ENCODE measurements at regions not wholly inside any gene's neighbourhood (a gene's known extent, or its start where the extent isn't known, plus 50 kb on each side); places are given as distances from the start of the nearest gene placed in this dataset.

DNA sequence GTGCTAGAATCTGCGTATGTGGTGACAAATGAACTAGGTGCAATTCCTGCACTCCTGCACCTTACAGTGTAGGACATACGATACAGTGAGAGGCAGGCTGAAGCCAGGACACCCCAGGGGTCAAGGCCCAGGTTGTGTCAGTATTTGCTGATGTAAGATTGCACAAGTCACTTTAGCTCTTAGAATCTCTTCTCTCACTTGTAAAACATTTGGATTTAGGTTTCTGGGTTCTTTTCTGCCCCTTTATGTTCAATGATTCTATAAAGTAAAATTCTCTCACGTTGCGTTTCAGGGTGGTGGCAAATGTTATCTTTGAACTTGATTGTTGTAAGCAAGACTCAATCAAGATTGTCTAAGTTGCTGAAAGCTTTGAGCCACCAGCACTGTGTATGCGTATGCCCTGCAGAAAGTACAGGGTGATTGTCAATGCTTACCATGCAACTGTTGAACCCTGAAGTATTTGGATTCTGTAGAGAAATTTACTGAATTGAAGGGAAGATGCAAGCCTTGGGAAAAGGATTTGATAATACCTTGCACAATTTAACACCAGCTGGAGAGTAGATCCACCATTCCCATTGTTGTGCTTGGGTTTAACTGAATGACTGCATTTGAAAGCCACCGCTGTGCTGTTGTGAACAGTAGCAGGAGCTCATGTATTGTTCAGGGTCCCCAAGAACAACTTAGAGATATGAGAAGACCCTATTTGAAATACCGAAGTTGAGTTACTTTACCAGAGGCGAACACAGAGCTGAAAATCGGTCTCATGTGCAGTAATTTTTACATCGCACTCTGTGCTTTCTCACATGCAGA lies 106.1 kb upstream of the CITED2 start:
- DNase-seq (ENCODE audit: low read depth in 2 of 2), result no peak

DNA sequence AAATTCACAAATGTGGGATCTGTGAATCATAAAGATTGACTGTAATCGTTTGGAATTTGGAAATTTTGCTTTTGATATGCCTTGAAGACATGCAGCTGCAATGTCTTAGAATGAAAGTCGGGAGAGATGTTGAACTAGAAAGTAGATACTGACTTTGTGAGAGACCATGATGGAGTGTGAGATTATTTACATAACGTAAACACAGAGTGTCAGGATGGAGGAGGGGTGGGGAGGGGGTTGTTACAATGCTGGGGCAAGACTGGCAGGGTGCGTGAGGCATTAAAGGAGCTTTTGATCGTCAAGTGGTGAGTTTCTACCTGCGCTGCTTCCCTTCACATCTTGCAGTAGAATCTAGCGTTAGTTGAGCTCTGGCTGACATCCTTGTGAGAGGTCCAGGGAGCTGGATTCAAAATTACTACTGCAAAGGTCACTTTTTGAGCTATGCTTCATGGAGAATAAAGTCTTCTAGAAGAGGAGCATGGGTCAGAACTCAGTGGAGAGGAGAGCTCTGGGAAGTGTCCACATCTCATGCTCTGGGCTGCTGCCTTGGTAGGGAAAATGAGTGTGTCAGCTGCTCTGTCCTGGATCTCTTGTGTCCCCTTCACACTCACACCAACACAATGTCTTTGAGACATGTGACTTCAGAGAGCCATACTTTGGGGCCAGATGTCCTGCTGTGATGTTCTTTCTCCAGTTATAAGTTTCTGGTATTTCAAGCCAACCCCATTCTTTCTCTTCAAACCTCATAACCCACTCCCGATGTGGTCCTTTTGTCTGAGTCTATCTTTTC lies 105.2 kb upstream of the CITED2 start:
- DNase-seq (ENCODE audit: low read depth in 2 of 2), result no peak

DNA sequence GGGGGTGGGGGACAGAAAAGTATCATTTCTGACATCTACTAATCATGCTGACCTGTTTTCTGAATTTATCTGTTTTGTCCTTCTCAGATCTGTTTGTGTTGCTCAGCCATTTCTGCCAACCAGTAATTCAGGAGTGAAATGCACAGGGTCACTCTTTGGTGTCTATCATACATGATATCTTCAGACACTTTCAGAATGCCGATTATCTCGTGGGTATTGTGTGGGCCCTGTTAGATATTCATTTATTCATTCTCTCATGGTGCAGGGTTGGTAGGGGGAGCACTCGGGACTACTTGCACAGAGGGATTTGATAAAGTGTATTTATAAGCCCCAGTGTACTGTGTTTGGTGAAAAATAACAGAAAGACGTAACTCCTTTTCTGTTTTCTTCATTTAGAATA lies 101.2 kb upstream of the CITED2 start:
- DNase-seq (ENCODE audit: low read depth in 2 of 2), result no peak

DNA sequence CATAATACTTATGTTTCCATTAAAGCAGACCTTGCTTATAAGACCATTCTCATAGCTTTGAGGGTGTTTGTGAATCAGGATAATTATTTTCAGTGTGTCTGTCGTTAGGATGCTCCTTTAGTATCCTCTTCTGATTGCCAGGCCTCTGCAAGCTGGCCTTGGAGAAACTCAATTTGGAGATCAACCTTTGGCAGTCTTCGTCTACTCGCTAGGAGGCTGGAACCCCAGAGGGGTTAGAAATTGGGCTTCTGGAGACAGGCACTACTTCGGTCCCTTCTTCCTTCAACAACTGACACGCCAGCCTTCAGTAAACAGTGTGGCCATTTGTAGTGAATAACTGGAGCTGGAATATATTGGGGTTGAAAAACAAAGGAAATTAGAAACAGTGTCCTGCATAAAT lies 100.8 kb upstream of the CITED2 start:
- no peak for DNase-seq (ENCODE audit: low read depth in 2 of 2)

DNA sequence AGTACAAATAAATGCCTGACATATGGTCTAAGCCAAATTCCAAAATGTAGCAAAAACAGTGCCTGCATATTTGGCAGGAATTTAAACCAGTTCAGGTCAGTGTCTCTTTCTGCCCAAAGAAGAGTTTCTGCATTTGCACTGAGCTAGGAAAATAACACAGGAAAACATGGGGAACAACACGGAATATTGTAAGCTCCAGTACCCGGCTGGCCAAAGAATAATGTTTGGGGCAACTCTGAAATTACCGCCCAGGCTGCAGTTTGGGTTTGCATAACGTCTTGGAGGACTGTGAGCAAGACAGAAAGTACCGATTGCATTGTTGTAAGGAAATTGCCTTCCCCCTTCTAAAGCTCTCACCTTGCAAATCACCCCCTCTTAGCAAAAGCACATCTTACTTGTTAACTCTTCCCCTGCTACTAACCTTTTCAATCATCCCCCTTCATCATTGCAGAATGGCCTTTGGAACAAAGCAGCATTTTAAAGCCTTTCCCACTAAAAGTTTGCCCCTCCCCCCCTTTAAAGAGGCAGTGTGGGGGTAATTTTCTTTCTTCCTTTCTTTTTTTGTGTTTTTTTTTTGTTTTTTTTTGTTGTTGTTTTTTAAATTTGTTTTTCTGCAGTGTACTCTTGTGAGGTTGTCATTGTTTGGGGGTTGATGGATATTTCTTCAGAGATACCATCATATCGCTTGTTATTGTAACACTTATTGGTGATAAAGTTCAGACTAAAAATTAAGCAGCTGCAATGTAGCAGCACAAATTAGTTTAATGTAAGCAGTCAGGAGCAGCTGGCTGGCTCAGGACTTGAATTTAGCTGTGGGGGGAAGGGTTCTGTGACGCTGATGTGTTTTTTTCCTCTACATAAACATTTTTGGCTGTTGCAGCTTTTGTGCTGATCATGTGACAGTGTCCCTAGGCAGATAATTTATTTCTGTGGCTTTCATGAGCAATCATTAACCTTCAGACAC lies 100.0 kb upstream of the CITED2 start:
- DNase-seq (ENCODE audit: low read depth in 2 of 2), result no peak

DNA sequence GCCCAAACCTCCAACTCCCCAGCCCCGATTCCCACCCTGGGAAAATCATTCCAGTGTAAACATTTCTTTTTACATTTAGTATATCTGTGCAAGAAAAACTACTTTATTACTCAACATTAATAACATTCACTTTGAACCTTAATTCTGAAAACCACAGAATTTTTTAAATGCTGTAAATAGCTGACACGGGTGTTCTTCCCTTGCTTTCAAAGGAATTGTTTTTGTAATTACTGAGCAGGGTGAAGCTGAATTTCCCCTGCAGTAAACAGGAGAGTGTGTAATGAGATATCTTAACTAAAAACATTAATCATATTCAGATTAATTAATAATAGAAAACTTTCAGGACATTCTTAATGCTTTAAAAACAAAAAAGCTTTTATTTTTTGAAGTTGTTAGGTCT lies 99.3 kb upstream of the CITED2 start:
- DNase-seq (ENCODE audit: low read depth in 2 of 2), result no peak

DNA sequence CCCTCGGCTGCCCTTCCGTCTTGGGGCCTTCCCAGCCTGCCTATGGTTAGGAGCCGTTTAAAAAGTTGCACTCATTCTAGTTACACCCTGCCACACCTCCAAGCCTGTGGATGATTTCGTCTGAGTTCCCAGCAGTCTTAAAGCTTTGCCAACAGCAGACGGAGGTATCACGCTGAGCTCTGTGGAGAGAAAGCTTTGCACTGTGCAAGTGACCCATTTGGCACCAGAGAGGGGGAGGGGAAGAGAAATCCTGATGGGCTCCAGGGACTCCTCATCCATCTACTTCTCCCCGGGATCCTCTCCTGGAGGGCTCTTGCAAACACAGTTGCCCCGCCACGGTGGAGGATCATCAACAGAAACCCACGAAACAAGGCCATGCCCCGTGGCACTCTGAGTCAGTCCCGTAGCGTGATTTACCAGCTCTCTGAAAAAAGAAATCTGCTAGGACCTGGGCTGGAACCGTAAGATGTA lies 98.8 kb upstream of the CITED2 start:
- DNase-seq (ENCODE audit: low read depth in 2 of 2), result no peak

DNA sequence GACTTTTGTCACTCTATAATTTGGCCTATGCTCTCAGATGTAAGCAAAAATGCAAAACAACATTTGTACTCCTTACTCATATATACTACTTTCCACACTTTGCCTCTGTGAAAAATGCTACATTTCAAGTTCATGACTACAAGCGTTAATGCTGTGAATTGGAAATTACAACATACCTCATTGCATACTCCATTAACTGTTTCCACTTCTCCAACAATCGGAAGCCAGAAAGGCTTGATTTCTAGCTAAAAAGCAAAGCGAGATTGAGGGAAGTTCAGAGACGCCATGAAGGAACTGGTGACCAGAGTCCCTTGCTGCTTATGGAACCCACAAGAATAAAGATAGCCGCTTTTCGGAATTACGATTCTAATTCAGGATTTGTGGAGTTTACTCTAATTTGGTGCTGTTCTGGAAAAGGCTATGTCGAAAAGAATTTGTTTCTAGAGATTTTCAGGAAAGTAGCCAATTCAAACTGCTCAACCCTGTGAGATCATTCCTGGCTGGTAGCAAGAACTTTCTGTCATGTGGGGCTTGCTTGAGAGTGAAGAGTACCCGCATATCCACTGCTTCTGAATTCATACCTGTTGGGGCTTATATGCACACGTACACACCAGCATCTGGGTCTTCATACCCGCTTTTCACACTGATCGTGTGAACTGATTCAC lies 98.0 kb upstream of the CITED2 start:
- no peak for DNase-seq (ENCODE audit: low read depth in 2 of 2)

DNA sequence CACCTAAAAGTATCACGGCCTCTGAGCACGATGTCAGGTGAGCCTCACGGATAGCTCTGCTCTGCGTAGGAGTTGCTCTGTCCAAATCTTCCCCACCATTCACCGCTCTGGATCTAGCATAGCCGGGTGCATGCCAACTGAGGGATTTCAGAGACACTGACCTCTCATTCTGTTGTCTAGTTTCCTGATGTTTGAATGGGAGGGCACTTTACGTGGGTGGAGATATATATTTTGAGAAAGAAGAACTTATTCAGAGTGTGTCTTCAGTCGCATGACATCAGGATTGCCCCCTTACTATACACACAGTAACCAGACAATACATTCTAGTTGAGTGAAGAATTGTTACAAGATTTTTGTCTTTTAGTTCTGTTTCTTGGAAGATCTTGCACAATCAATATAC lies 96.5 kb upstream of the CITED2 start:
- no peak for DNase-seq (ENCODE audit: low read depth in 2 of 2)

DNA sequence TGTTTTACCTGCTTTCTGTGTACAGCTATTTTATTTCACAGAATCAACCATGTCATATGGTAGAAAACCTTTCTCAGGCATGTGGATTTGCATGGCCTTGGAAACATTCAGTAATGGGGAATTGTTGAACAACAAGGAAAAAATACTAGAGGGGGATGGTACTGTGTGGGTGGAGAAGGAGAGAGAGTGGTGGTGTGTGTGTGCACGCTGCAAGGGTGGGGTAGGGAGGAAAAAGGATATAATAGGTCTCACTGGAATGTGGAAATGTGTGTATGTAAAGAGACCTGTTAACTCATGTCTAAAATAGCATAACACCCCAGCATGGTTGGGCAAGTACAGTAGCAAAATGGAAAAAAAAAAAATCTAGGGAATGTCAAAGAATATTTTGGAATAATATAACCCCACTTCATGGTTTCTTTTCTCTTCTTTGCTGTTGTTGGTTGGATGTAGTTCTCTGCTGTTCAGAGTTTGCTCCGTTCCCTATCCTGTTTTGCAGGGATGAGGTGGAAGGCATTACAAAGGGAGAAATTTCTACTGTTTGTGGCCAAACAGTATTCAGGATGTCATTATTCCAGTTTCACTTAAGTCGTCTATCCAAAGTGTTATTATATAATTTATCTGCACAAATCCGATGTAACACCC lies 93.9 kb upstream of the CITED2 start:
- DNase-seq (ENCODE audit: low read depth in 2 of 2), result no peak

DNA sequence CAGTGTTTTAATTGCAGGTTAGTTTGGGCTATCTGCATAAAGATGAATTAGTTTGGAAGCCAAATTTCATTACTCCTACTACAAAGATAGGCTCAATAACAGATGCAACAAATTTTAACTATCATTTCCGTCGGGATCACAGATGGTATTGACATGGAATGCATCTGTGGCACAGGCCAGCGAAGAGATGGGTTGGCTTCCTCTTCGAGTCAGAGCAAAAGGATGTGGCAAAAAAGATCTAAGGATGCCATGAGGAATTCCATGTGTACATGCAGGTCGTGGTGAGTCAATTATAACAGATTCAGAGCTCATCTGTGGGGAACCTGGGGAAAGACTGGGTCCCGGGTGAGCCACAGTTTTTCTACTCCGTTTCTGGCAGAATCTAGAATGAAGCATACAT lies 83.0 kb upstream of the CITED2 start:
- DNase-seq (ENCODE audit: low read depth in 2 of 2), result no peak

DNA sequence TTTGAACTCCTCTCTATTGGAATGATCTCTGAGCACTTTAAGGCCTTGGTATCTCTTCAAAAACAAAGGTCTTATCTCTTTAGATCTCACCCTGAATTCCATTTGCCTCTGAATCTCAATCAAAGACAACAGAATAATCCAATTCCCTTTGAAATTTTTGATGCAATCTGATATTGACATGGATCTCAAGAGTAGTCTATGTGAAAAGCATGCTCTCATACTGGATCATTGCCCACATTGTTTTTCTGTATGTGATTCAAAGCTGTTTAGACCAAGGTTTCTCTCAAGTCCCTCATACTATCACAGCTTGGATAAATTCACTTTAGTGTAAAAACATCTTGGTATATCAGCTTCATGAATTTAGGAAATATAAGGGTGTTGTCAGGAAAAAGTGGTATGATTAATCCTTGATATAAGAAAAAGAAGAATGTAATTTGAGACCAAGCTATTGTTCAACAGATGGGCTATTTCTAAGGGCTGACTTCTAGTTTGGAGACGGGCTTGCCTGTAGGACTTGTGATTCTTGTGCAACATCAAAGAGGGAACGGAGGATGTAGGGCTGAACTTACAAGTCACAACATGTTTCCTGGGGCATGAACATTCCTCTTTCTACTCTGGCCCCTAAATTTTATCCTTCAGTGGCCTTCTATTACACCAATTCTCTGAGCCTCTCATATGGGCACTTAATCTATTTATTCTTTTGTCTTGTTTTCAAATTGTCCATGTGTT lies 77.9 kb upstream of the CITED2 start:
- DNase-seq (ENCODE audit: low read depth in 2 of 2), result no peak

DNA sequence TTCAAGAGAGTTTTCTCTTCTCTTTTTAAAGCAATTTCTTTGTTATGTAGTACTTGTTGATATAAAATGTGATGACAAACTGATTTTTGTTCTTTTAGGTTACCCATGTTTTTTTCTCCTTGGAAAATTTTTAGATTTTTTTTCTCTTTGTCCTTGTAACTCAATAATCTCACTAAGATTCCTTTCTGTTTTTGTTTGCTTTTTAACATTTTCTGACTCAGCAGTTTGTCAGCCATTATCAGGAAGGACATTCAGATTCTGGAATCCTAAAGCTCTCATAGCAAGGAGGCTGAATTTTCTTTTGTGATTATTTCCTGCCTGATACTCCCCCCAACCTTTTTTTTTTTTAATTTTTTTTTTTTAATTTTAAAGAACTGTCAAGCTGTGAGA lies 75.2 kb upstream of the CITED2 start:
- DNase-seq (ENCODE audit: low read depth in 2 of 2), result no peak

DNA sequence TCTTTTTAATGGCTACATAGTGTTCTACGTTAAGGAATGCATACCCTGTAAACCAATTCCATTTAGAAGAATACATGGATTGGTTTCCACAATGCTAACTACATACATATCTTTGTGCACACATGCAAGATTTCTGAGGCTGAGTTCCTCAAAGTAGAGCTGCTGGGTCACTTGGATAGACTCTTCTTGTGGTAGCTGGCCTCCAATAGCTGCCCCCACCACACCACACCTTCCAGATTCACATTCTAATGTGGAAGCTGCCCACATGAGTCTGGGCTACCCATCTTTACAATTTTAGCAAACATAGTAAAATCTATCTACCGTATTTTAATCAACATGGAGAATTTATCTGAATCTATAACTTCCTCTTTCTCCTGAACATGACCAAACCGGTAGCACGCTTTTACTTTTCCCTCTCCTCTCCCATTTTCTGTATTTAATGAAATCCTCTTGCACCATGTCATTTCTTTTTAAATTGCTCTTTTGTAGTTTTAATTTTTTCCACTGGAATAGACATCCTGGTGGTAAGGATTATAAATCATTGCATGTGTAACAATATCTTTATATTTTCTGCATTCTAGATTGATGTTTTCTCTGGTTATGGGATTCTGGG lies 74.7 kb upstream of the CITED2 start:
- DNase-seq (ENCODE audit: low read depth in 2 of 2), result no peak

DNA sequence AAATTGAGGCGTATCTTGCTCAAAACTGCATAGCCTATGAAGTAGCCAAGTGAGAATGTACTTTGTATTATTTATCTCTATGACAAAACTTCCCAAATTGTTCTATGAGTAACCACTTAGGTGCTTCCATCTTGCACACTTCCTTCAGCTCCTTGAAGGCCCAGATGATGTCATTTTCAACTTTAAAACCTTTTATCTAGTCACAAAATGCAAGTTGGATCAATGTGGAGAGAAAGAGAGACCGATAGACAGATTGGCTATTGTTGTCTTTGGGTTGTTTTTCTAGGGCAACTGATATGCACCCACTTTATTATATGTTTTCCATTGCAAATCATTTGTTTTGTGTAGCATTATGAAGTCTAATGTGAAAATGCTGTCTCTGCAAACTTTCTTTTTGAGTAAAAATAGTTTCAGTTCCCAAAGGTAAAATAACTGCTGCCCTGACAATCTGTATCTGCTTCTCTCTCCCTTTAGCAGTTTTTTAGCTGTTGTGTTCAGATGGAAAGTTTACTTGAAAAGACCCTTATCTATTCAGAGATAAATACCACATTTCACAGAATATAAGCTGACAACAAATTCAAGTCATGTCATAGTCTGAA lies 73.7 kb upstream of the CITED2 start:
- DNase-seq (ENCODE audit: low read depth in 2 of 2), result no peak

DNA sequence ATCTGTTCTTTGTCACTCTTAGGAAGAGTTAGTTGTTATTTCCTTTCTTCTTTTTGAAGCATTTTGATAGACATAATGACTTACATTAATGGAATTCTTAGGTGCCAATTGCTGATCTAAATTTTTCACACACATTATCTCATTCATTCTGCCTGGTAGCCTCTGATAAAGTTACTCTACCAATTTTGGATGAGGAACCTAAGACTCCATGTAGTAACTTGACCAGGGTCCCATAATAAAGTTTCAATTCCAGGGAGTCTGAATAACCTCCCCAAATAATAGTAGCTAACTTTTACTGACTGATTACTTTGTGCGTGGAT lies 73.2 kb upstream of the CITED2 start:
- no peak for DNase-seq (ENCODE audit: low read depth in 2 of 2)

DNA sequence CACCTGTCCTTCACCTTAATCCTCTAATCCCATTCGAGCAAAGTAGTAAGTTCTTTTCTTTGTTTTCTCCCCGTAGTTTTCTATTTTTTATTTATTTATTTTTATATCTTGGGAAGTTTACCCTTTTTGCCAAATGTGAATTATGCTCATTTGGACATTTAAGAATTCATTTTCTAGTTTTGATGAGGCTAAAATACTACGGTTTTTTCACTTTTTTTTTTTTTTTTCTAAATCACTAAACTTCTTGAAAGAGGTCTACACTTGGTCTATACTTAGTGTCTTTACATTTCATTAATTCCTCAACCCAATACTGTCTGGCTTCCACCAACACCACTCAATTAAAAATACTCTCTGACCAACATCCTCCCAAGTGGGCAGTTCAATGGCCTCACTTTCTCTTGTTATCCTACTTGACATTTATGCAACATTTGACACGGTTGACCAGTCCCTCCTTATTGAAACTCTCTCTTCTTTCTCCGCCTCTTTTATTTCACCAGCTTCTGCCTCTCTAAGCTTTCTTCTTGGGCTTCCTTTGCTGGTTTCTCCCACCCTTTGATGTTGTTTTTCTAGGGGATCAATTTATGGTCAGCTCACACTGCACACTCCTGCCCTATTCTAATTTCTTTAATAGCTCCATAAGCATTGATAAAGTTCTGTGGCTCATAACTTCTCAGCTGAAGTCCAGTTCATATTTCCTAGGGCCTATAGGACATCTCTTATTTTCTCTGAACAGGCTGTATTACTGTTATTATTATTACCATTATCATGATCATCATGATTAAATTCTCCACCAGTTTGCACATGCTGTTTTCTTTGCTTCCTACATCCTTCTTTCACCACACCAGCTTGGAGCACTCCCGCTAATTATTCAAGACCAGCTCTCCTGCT lies 72.6 kb upstream of the CITED2 start:
- DNase-seq (ENCODE audit: low read depth in 2 of 2), result no peak

DNA sequence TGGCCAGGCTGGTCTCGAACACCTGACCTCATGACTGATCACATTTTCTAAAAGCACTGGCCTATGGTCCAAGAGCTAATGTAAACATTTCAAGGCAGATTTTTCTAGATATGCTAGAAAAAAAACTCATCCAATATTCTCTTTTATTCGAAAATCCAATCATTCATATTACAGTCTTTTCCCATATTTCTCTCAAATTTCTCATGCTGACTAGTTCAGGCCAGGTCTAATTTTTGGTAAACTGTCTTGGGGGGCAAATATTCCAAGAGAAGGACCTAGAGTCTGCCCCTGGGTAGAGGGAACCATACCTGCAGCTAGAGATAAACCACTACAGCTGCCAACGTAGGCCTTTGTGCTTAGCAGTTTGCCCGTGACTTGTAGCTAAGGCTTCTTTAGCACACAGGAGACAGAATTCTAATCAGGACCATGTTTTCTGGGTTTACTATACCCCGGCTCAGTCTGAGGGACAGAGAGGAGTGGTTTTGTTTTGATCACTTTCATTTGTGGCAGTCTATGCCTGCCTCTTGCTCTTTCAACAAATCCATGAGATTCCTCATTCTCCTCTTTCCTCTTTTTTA lies 71.8 kb upstream of the CITED2 start:
- DNase-seq (ENCODE audit: low read depth in 2 of 2), result no peak
